Activated B cell treated with CpG ODN at 0.5 μM for 24 hours (primary cell): ENCODE measurements at regions not wholly inside any gene's neighbourhood (a gene's known extent, or its start where the extent isn't known, plus 50 kb on each side); places are given as distances from the start of the nearest gene placed in this dataset.

ENCODE experiments used
- ATAC-seq: fragments of 200-7000 bp; cut with Tn5 transposase; one replicate; pipeline ENCODE4 v1.10.0; 2021; ENCODE audit warnings: low read depth, mild to moderate bottlenecking, moderate library complexity
- CTCF ChIA-PET: fragments of 350-600 bp; sonication (Branson Sonifier 250); formaldehyde crosslinking; loops from one replicate; lab custom pipeline; 2021; ENCODE audit warnings: antibody characterized with exemption; lab: Charles Lee
- POLR2A ChIA-PET: fragments of 350-600 bp; sonication (Branson Sonifier 250); formaldehyde crosslinking; loops from one replicate; lab custom pipeline; 2021; ENCODE audit warnings: antibody characterized with exemption; lab: Charles Lee
- DNase-seq: peaks from one replicate; pipeline ENCODE4 v3.0.0; 2022
- H3K27ac Mint-ChIP-seq: one replicate; pipeline ENCODE4 v1.8.0; 2020; ENCODE audit warnings: mixed read lengths
- H3K27me3 Mint-ChIP-seq: one replicate; pipeline ENCODE4 v1.8.0; 2021; ENCODE audit warnings: mixed read lengths
- H3K36me3 Mint-ChIP-seq: one replicate; pipeline ENCODE4 v1.8.0; 2021; ENCODE audit warnings: low read depth, mixed read lengths
- H3K4me1 Mint-ChIP-seq: one replicate; pipeline ENCODE4 v1.8.0; 2021; ENCODE audit warnings: mixed read lengths
- H3K4me3 Mint-ChIP-seq: one replicate; pipeline ENCODE4 v1.8.0; 2020; ENCODE audit warnings: mild to moderate bottlenecking, mixed read lengths
- H3K9me3 Mint-ChIP-seq: one replicate; pipeline ENCODE4 v1.8.0; 2020; ENCODE audit warnings: mixed read lengths
- CTCF ChIP-seq: fragments of 200-600 bp; IDR thresholded peaks from one replicate; pipeline ENCODE4 v1.8.0; 2022; ENCODE audit warnings: antibody characterized with exemption, mild to moderate bottlenecking
- intact Hi-C: fragments of 100-400 bp; cut with micrococcal nuclease; formaldehyde crosslinking; loops from one replicate; pipeline ENCODE4 v1.15.1; 2024

GRCh38 chr2:78928502-78928901 is 97.0 kb upstream of the REG3G start:
- Mint-ChIP-seq H3K4me1 (no peaks in the 10 kb centered on the region), H3K36me3 (no peaks in the 10 kb centered on the region), H3K27me3 (no peaks in the 10 kb centered on the region), H3K9me3 (peaks cover 7% of the 10 kb centered on the region), H3K4me3 (no peak overlapping the region), H3K27ac (no peak overlapping the region)
- TF ChIP-seq CTCF, result no peak
- intact Hi-C loops, result no loop called here
- DNase-seq (no peak), ATAC-seq (no peak)
- POLR2A ChIA-PET, result no interaction called here
- CTCF ChIA-PET, result no interaction called here

- DNase-seq (no peak), ATAC-seq (no peak)
- ChIA-PET CTCF (no interaction called here), POLR2A (no interaction called here)
- H3K4me1 Mint-ChIP-seq, result no peaks in the 10 kb centered on the region
- H3K27ac Mint-ChIP-seq, result no peak overlapping the region
- peaks cover 4% of the 10 kb centered on the region for H3K9me3 Mint-ChIP-seq
- no peak for TF ChIP-seq CTCF
- intact Hi-C loops, result no loop called here
- no peaks in the 10 kb centered on the region for H3K36me3 Mint-ChIP-seq
- H3K27me3 Mint-ChIP-seq, result no peaks in the 10 kb centered on the region
- no peak overlapping the region for H3K4me3 Mint-ChIP-seq
These were observed 84.5 kb upstream of the REG3G start for GRCh38 chr2:78940998-78941397.

- no peak for TF ChIP-seq CTCF
- no peaks in the 10 kb centered on the region for H3K27me3 Mint-ChIP-seq
- H3K27ac Mint-ChIP-seq, result no peak overlapping the region
- ChIA-PET CTCF (no interaction called here), POLR2A (no interaction called here)
- intact Hi-C loops, result no loop called here
- no peaks in the 10 kb centered on the region for H3K4me1 Mint-ChIP-seq
- H3K36me3 Mint-ChIP-seq, result no peaks in the 10 kb centered on the region
- H3K9me3 Mint-ChIP-seq, result peaks cover 4% of the 10 kb centered on the region
- ATAC-seq (no peak), DNase-seq (no peak)
- H3K4me3 Mint-ChIP-seq, result no peak overlapping the region
These were observed 83.8 kb upstream of the REG3G start for GRCh38 chr2:78941751-78942150.

GRCh38 chr2:78963881-78964280 is 61.6 kb upstream of the REG3G start:
- TF ChIP-seq CTCF, result no peak
- DNase-seq, result no peak
- intact Hi-C loops, result no loop called here
- H3K4me3 Mint-ChIP-seq, result no peak overlapping the region
- H3K4me1 Mint-ChIP-seq, result no peaks in the 10 kb centered on the region
- no peak overlapping the region for H3K27ac Mint-ChIP-seq
- no peaks in the 10 kb centered on the region for H3K36me3 Mint-ChIP-seq
- POLR2A ChIA-PET, result no interaction called here
- H3K9me3 Mint-ChIP-seq, result no peaks in the 10 kb centered on the region
- ATAC-seq, result no peak
- CTCF ChIA-PET, result no interaction called here
- H3K27me3 Mint-ChIP-seq, result no peaks in the 10 kb centered on the region

GRCh38 chr2:78967294-78967693 is 58.2 kb upstream of the REG3G start:
- intact Hi-C loops, result no loop called here
- no peaks in the 10 kb centered on the region for H3K4me1 Mint-ChIP-seq
- no peak overlapping the region for H3K4me3 Mint-ChIP-seq
- ChIA-PET CTCF (no interaction called here), POLR2A (no interaction called here)
- no peak for DNase-seq
- no peak for ATAC-seq
- H3K27ac Mint-ChIP-seq, result no peak overlapping the region
- H3K9me3 Mint-ChIP-seq, result no peaks in the 10 kb centered on the region
- no peaks in the 10 kb centered on the region for H3K27me3 Mint-ChIP-seq
- TF ChIP-seq CTCF, result no peak
- no peaks in the 10 kb centered on the region for H3K36me3 Mint-ChIP-seq
